ENCODE measurements at regions not wholly inside any gene's neighbourhood (a gene's known extent, or its start where the extent isn't known, plus 50 kb on each side); places are given as distances from the start of the nearest gene placed in this dataset.

GRCh38 chr6:71491844-71492243, 203.2 kb downstream of the OGFRL1 start:
- ChIA-PET CTCF (interaction anchor here (0.8 to 1.7 kb wide), 2 partner anchors 9 to 103 kb away, joined by 3 to 7 read pairs; no protein-coding TSS in a partner anchor), POLR2A (interaction anchor here (1.1 kb wide), 1 partner anchor 18 kb away, joined by 3 read pairs; no protein-coding TSS in a partner anchor)
- Mint-ChIP-seq H3K27me3 (ENCODE audit: insufficient read depth, unreplicated experiment) (no peaks in the 10 kb centered on the region), H3K36me3 (ENCODE audit: insufficient read depth, unreplicated experiment) (no peaks in the 10 kb centered on the region), H3K9me3 (ENCODE audit: unreplicated experiment) (no peaks in the 10 kb centered on the region), H3K4me3 (ENCODE audit: unreplicated experiment) (no peak overlapping the region), H3K27ac (ENCODE audit: low read depth, unreplicated experiment) (no peak overlapping the region), H3K4me1 (ENCODE audit: insufficient read depth, unreplicated experiment) (peaks cover 11% of the 10 kb centered on the region)
- TF ChIP-seq CTCF (IDR thresholded peaks at IDR 0.05; ENCODE audit: unreplicated experiment), result no peak
- BruUV-seq (replicated peaks), result no TSS peak
- no peak for DNase-seq (ENCODE audit: unreplicated experiment)
- intact Hi-C loops (cut with micrococcal nuclease), result no loop called here

GRCh38 chr6:71492668-71493067, 204.1 kb downstream of the OGFRL1 start:
- BruUV-seq (replicated peaks), result no TSS peak
- POLR2A ChIA-PET, result interaction anchor here (0.7 to 1.1 kb wide), 2 partner anchors 17 to 293 kb away, joined by 3 to 5 read pairs; no protein-coding TSS in a partner anchor
- H3K4me1 Mint-ChIP-seq (ENCODE audit: insufficient read depth, unreplicated experiment), result peaks cover 11% of the 10 kb centered on the region
- H3K27ac Mint-ChIP-seq (ENCODE audit: low read depth, unreplicated experiment), result no peak overlapping the region
- intact Hi-C loops (cut with micrococcal nuclease), result no loop called here
- H3K9me3 Mint-ChIP-seq (ENCODE audit: unreplicated experiment), result no peaks in the 10 kb centered on the region
- TF ChIP-seq CTCF (IDR thresholded peaks at IDR 0.05; ENCODE audit: unreplicated experiment), result no peak
- H3K27me3 Mint-ChIP-seq (ENCODE audit: insufficient read depth, unreplicated experiment), result no peaks in the 10 kb centered on the region
- no peaks in the 10 kb centered on the region for H3K36me3 Mint-ChIP-seq (ENCODE audit: insufficient read depth, unreplicated experiment)
- H3K4me3 Mint-ChIP-seq (ENCODE audit: unreplicated experiment), result no peak overlapping the region
- DNase-seq (ENCODE audit: unreplicated experiment), result no peak
- CTCF ChIA-PET, result interaction anchor here (0.6 to 0.7 kb wide), 2 partner anchors 12 to 1604 kb away, joined by 3 to 4 read pairs; no protein-coding TSS in a partner anchor

- POLR2A ChIA-PET, result no interaction called here
- no peak overlapping the region for H3K27ac Mint-ChIP-seq (ENCODE audit: low read depth, unreplicated experiment)
- intact Hi-C loops (cut with micrococcal nuclease), result no loop called here
These were observed 207.6 kb downstream of the OGFRL1 start for GRCh38 chr6:71496018-71496721.

GRCh38 chr6:71496722-71497033, 208.1 kb downstream of the OGFRL1 start:
- Mint-ChIP-seq H3K27me3 (ENCODE audit: insufficient read depth, unreplicated experiment) (no peaks in the 10 kb centered on the region), H3K4me3 (ENCODE audit: unreplicated experiment) (no peak overlapping the region), H3K9me3 (ENCODE audit: unreplicated experiment) (no peaks in the 10 kb centered on the region), H3K4me1 (ENCODE audit: insufficient read depth, unreplicated experiment) (no peaks in the 10 kb centered on the region), H3K36me3 (ENCODE audit: insufficient read depth, unreplicated experiment) (no peaks in the 10 kb centered on the region), H3K27ac (ENCODE audit: low read depth, unreplicated experiment) (no peak overlapping the region)
- ChIA-PET POLR2A (no interaction called here), CTCF (no interaction called here)
- no TSS peak for BruUV-seq (replicated peaks)
- DNase-seq (ENCODE audit: unreplicated experiment), result no peak
- no peak for TF ChIP-seq CTCF (IDR thresholded peaks at IDR 0.05; ENCODE audit: unreplicated experiment)
- intact Hi-C loops (cut with micrococcal nuclease), result no loop called here

More at GRCh38 chr6:71496018-71496721, 207.6 kb downstream of the OGFRL1 start:
- no TSS peak for BruUV-seq (replicated peaks)
- Mint-ChIP-seq H3K4me1 (ENCODE audit: insufficient read depth, unreplicated experiment) (no peaks in the 10 kb centered on the region), H3K27me3 (ENCODE audit: insufficient read depth, unreplicated experiment) (no peaks in the 10 kb centered on the region), H3K4me3 (ENCODE audit: unreplicated experiment) (no peak overlapping the region), H3K9me3 (ENCODE audit: unreplicated experiment) (no peaks in the 10 kb centered on the region), H3K36me3 (ENCODE audit: insufficient read depth, unreplicated experiment) (no peaks in the 10 kb centered on the region)
- no peak for DNase-seq (ENCODE audit: unreplicated experiment)
- CTCF ChIA-PET, result no interaction called here
- no peak for TF ChIP-seq CTCF (IDR thresholded peaks at IDR 0.05; ENCODE audit: unreplicated experiment)
